ENCODE measurements at regions not wholly inside any gene's neighbourhood (a gene's known extent, or its start where the extent isn't known, plus 50 kb on each side); places are given as distances from the start of the nearest gene placed in this dataset.

GRCh38 chr15:79598639-79599038 is 166.5 kb downstream of the MINAR1 start:
- no peak for TF ChIP-seq POLR2A (IDR thresholded peaks at IDR 0.05)
- no peak for TF ChIP-seq CTCF (IDR thresholded peaks at IDR 0.05)
